Hepatocyte (in vitro differentiated cells): ENCODE measurements at regions not wholly inside any gene's neighbourhood (a gene's known extent, or its start where the extent isn't known, plus 50 kb on each side); places are given as distances from the start of the nearest gene placed in this dataset.

Experiments
- EZH2phosphoT487 ChIP-seq: fragments of 200-600 bp; sonication (generic); IDR thresholded peaks from one replicate; pipeline ENCODE4 v1.6.1; 2018; ENCODE audit warnings: antibody characterized with exemption, mild to moderate bottlenecking, low read depth, moderate library complexity; ENCODE audit not compliant: unreplicated experiment, severe bottlenecking
- TF ChIP-seq, protein P1 (sequence below): fragments of 200-600 bp; sonication (generic); IDR thresholded peaks from 2 replicates; pipeline ENCODE4 v1.5.1; 2016; ENCODE audit warnings: antibody characterized with exemption, mild to moderate bottlenecking; ENCODE audit not compliant: poor library complexity

DNA sequence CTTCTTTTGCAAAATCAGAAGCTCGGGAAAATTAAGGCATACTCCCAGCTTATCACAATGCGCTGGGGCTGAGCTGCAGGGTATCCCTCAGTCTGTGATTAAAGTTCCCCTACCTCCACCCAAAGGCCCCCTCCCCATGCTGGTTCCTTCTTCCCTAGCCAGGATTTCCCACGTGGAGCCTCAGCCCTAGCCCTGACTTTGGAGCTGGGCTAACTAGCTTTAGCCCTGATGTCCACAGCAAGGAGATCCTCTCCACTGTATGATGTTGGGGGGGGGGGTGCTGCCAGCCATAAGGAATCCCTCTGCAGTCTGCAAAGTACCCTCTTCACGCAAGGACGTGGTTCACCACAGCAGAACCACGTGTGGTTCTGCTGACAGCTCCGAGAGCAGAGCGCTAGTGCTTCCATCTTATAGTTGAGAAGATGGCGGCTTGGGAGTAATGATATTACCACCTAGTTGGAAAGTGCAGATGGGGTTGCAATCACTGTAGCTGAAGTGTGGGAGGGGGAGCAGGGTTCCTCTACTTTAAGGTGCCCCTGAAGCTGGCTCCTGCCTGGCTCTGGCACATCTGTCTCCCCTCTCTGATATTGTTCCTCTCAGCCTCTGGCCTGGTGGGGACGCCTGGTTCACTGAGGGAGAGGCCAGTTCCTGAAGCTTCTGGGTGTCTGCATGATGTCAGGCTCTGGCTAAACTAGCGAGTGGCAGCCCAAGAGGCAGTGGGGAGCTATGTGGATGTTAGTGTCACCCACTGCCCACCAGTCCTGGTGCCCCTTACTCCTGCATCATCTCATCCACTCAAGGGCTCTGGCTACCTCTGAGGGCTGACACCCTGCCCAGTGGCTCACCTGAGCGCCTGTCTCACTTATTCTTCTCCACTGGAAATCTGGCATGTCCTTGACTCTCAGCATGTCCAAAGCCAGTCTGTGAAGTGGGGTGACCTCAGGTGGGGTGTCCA, 270.7 kb downstream of the RPS24 start:
- TF ChIP-seq, protein P1, sequence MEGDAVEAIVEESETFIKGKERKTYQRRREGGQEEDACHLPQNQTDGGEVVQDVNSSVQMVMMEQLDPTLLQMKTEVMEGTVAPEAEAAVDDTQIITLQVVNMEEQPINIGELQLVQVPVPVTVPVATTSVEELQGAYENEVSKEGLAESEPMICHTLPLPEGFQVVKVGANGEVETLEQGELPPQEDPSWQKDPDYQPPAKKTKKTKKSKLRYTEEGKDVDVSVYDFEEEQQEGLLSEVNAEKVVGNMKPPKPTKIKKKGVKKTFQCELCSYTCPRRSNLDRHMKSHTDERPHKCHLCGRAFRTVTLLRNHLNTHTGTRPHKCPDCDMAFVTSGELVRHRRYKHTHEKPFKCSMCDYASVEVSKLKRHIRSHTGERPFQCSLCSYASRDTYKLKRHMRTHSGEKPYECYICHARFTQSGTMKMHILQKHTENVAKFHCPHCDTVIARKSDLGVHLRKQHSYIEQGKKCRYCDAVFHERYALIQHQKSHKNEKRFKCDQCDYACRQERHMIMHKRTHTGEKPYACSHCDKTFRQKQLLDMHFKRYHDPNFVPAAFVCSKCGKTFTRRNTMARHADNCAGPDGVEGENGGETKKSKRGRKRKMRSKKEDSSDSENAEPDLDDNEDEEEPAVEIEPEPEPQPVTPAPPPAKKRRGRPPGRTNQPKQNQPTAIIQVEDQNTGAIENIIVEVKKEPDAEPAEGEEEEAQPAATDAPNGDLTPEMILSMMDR: no peak
- TF ChIP-seq EZH2phosphoT487: no peak
